Hematopoietic multipotent progenitor cell treated with erythropoietin and hydrocortisone succinate and interleukin-3 and kit ligand, for 4 days (in vitro differentiated cells): ENCODE measurements at regions not wholly inside any gene's neighbourhood (a gene's known extent, or its start where the extent isn't known, plus 50 kb on each side); places are given as distances from the start of the nearest gene placed in this dataset.

Source experiments
- DNase-seq: peaks from one replicate; pipeline ENCODE4 v3.0.0-alpha.2; 2015

DNA sequence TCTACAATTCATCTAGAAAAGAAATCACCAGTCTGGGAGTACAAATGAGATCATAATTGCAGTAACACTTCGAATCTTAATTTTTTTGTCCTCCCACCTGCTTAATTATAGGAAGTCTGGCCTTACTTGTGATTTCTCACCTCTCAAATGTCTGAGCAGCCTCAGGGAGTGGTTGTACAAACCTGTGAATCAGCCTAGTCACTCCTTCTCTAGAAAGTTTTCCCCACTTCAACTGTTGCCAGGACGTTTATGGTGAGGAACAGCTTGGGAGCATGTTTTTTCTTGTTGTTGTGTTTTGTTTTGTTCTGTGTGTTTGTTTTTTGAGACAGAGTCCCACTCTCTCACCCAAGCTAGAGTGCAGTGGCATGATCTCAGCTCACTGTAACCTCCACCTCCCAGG lies 50.3 kb upstream of the CLDN10 start:
- DNase-seq: no peak
